Osteocyte (in vitro differentiated cells): ENCODE measurements at regions not wholly inside any gene's neighbourhood (a gene's known extent, or its start where the extent isn't known, plus 50 kb on each side); places are given as distances from the start of the nearest gene placed in this dataset.

Source experiments
- DNase-seq: peaks from one replicate; pipeline ENCODE4 v3.0.0; 2021; ENCODE audit warnings: mixed read lengths; ENCODE audit not compliant: unreplicated experiment; ENCODE audit errors: extremely low spot score
- H3K27ac Mint-ChIP-seq: one replicate; pipeline ENCODE4 v1.8.0; 2021; ENCODE audit warnings: mild to moderate bottlenecking, mixed read lengths; ENCODE audit not compliant: unreplicated experiment
- H3K27me3 Mint-ChIP-seq: one replicate; pipeline ENCODE4 v1.8.0; 2021; ENCODE audit warnings: mixed read lengths; ENCODE audit not compliant: unreplicated experiment
- H3K36me3 Mint-ChIP-seq: one replicate; pipeline ENCODE4 v1.8.0; 2021; ENCODE audit warnings: mixed read lengths; ENCODE audit not compliant: unreplicated experiment
- H3K4me1 Mint-ChIP-seq: one replicate; pipeline ENCODE4 v1.8.0; 2021; ENCODE audit warnings: mixed read lengths; ENCODE audit not compliant: unreplicated experiment
- H3K4me3 Mint-ChIP-seq: one replicate; pipeline ENCODE4 v1.8.0; 2021; ENCODE audit warnings: mild to moderate bottlenecking, moderate library complexity, mixed read lengths; ENCODE audit not compliant: unreplicated experiment
- H3K9me3 Mint-ChIP-seq: one replicate; pipeline ENCODE4 v1.8.0; 2021; ENCODE audit warnings: mixed read lengths; ENCODE audit not compliant: unreplicated experiment
- CTCF ChIP-seq: fragments of 200-600 bp; sonication (generic); IDR thresholded peaks from 2 replicates; pipeline ENCODE4 v1.5.0; 2021; ENCODE audit warnings: antibody characterized with exemption, mild to moderate bottlenecking, moderate library complexity

GRCh38 chr1:68889471-68889870 lies 392.6 kb upstream of the DEPDC1 start:
- no peaks in the 10 kb centered on the region for H3K9me3 Mint-ChIP-seq
- H3K36me3 Mint-ChIP-seq = no peaks in the 10 kb centered on the region
- no peaks in the 10 kb centered on the region for H3K27me3 Mint-ChIP-seq
- TF ChIP-seq CTCF = no peak
- no peak overlapping the region for H3K27ac Mint-ChIP-seq
- no peaks in the 10 kb centered on the region for H3K4me1 Mint-ChIP-seq
- no peak overlapping the region for H3K4me3 Mint-ChIP-seq
- DNase-seq = no peak

GRCh38 chr1:68890736-68891135 lies 393.9 kb upstream of the DEPDC1 start:
- no peaks in the 10 kb centered on the region for H3K36me3 Mint-ChIP-seq
- no peak overlapping the region for H3K4me3 Mint-ChIP-seq
- H3K27ac Mint-ChIP-seq = no peak overlapping the region
- no peak for TF ChIP-seq CTCF
- H3K27me3 Mint-ChIP-seq = no peaks in the 10 kb centered on the region
- no peak for DNase-seq
- no peaks in the 10 kb centered on the region for H3K9me3 Mint-ChIP-seq
- no peaks in the 10 kb centered on the region for H3K4me1 Mint-ChIP-seq

- no peaks in the 10 kb centered on the region for H3K9me3 Mint-ChIP-seq
- H3K27me3 Mint-ChIP-seq = no peaks in the 10 kb centered on the region
- H3K4me3 Mint-ChIP-seq = no peak overlapping the region
- no peak for DNase-seq
- no peak for TF ChIP-seq CTCF
- H3K36me3 Mint-ChIP-seq = no peaks in the 10 kb centered on the region
- no peaks in the 10 kb centered on the region for H3K4me1 Mint-ChIP-seq
- H3K27ac Mint-ChIP-seq = no peak overlapping the region
Measured at GRCh38 chr1:68904477-68904876, 407.6 kb upstream of the DEPDC1 start.

GRCh38 chr1:68906431-68906830 lies 409.5 kb upstream of the DEPDC1 start:
- Mint-ChIP-seq H3K9me3 (peaks cover 8% of the 10 kb centered on the region), H3K4me1 (no peaks in the 10 kb centered on the region), H3K36me3 (no peaks in the 10 kb centered on the region), H3K4me3 (no peak overlapping the region), H3K27ac (no peak overlapping the region), H3K27me3 (no peaks in the 10 kb centered on the region)
- no peak for DNase-seq
- TF ChIP-seq CTCF = no peak

GRCh38 chr1:68907491-68907890 lies 410.6 kb upstream of the DEPDC1 start:
- TF ChIP-seq CTCF = no peak
- Mint-ChIP-seq H3K27ac (no peak overlapping the region), H3K4me3 (no peak overlapping the region), H3K27me3 (no peaks in the 10 kb centered on the region), H3K9me3 (peaks cover 12% of the 10 kb centered on the region), H3K36me3 (no peaks in the 10 kb centered on the region), H3K4me1 (no peaks in the 10 kb centered on the region)
- no peak for DNase-seq
